MM.1S (cell line): ENCODE measurements at regions not wholly inside any gene's neighbourhood (a gene's known extent, or its start where the extent isn't known, plus 50 kb on each side); places are given as distances from the start of the nearest gene placed in this dataset.

ENCODE experiments used
- DNase-seq: peaks from one replicate; pipeline ENCODE4 v3.0.0-alpha.2; 2015
- H2AFZ ChIP-seq: fragments of 300-600 bp; sonication (generic); 2 replicates; pipeline ENCODE4 v1.6.0; 2016; ENCODE audit warnings: antibody characterized with exemption, low read length
- H3F3A ChIP-seq: fragments of 300-600 bp; sonication (generic); 2 replicates; pipeline ENCODE4 v1.6.1; 2016; ENCODE audit warnings: mild to moderate bottlenecking, antibody characterized with exemption, low read length, moderate library complexity, mixed read lengths; ENCODE audit not compliant: insufficient read depth
- H3K27ac ChIP-seq: fragments of 300-600 bp; sonication (generic); 2 replicates; pipeline ENCODE4 v1.5.1; 2016; ENCODE audit warnings: mild to moderate bottlenecking, low read length
- H3K27me3 ChIP-seq: fragments of 300-600 bp; sonication (generic); replicated peaks from 2 replicates; pipeline ENCODE4 v1.6.0; 2016; ENCODE audit warnings: low read length; ENCODE audit not compliant: insufficient read depth
- H3K36me3 ChIP-seq: fragments of 300-600 bp; sonication (generic); replicated peaks from 2 replicates; pipeline ENCODE4 v1.6.1; 2016; ENCODE audit warnings: mild to moderate bottlenecking, low read length, mixed read lengths; ENCODE audit not compliant: insufficient read depth
- H3K4me1 ChIP-seq: fragments of 300-600 bp; sonication (generic); 2 replicates; pipeline ENCODE4 v1.6.1; 2016; ENCODE audit warnings: low read length, mixed read lengths
- H3K4me2 ChIP-seq: fragments of 300-600 bp; sonication (generic); 2 replicates; pipeline ENCODE4 v1.6.0; 2016; ENCODE audit warnings: low read depth, low read length
- H3K4me3 ChIP-seq: fragments of 300-600 bp; sonication (generic); 2 replicates; pipeline ENCODE4 v1.5.1; 2016; ENCODE audit warnings: low read length, mixed read lengths
- H3K79me2 ChIP-seq: fragments of 300-600 bp; sonication (generic); 2 replicates; pipeline ENCODE4 v1.6.1; 2016; ENCODE audit warnings: mixed run types, low read length, mixed read lengths
- H3K9ac ChIP-seq: fragments of 300-600 bp; sonication (generic); 2 replicates; pipeline ENCODE4 v1.6.1; 2016; ENCODE audit warnings: low read length, mixed read lengths
- H3K9me2 ChIP-seq: fragments of 300-600 bp; sonication (generic); replicated peaks from 2 replicates; pipeline ENCODE4 v1.6.1; 2016; ENCODE audit warnings: mild to moderate bottlenecking, low read length, mixed read lengths; ENCODE audit not compliant: insufficient read depth
- H3K9me3 ChIP-seq: fragments of 300-600 bp; sonication (generic); replicated peaks from 2 replicates; pipeline ENCODE4 v1.6.1; 2016; ENCODE audit warnings: mild to moderate bottlenecking, low read length, mixed read lengths; ENCODE audit not compliant: insufficient read depth
- H4K20me1 ChIP-seq: fragments of 300-600 bp; sonication (generic); 2 replicates; pipeline ENCODE4 v1.6.1; 2016; ENCODE audit warnings: mild to moderate bottlenecking, low read length, moderate library complexity, mixed read lengths; ENCODE audit not compliant: insufficient read depth
- CTCF ChIP-seq: fragments of 300-600 bp; sonication (generic); IDR thresholded peaks from 2 replicates; pipeline ENCODE4 v1.5.1; 2016; ENCODE audit warnings: antibody characterized with exemption, low read length, mixed read lengths
- EZH2 ChIP-seq: fragments of 300-600 bp; sonication (generic); optimal IDR thresholded peaks from 2 replicates; pipeline ENCODE3; 2017; ENCODE audit warnings: low read depth, mild to moderate bottlenecking, antibody characterized with exemption, low read length, mixed read lengths
- EZH2phosphoT487 ChIP-seq: fragments of 300-600 bp; sonication (generic); IDR thresholded peaks from 2 replicates; pipeline ENCODE4 v1.6.1; 2018; ENCODE audit warnings: antibody characterized with exemption, low read length

- Histone ChIP-seq H3K27me3 (no peaks in the 10 kb centered on the region), H2AFZ (no peak overlapping the region), H3K27ac (no peak overlapping the region), H3K9ac (no peak overlapping the region), H4K20me1 (no peaks in the 10 kb centered on the region), H3K36me3 (no peaks in the 10 kb centered on the region; the same call in 1 of the 2 replicates), H3K4me1 (no peaks in the 10 kb centered on the region), H3K4me2 (no peak overlapping the region), H3F3A (no peaks in the 10 kb centered on the region), H3K79me2 (no peaks in the 10 kb centered on the region), H3K9me2 (no peaks in the 10 kb centered on the region), H3K4me3 (no peak overlapping the region), H3K9me3 (no peaks in the 10 kb centered on the region)
- no peak for DNase-seq
- TF ChIP-seq EZH2 (no peak), EZH2phosphoT487 (no peak)
Observed at GRCh38 chr6:47162793-47163192, 120.7 kb upstream of the ADGRF1 start.

DNA sequence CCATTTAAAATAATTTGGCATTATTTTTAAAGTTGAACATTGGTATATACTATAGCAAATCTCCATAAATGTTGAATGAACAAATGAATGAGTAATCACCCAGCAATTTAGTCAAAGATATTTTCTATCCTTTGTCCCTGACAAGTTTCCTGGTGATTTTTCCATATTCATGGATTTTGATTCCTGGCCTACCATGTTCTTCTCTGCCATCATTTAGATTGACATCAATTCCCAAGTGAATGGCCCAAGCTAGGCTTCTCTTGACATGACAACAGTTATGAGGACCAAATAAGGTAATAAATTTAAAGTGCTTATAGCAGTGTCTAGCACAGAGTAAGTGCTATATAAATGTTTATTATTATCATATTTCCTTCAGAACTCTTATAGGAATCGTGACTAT is 120.1 kb upstream of the ADGRF1 start:
- no peaks in the 10 kb centered on the region for H3K27me3 ChIP-seq
- H3K4me2 ChIP-seq, result no peak overlapping the region
- H3K4me3 ChIP-seq, result no peak overlapping the region
- no peak overlapping the region for H3K27ac ChIP-seq
- H4K20me1 ChIP-seq, result no peaks in the 10 kb centered on the region
- no peak for DNase-seq
- H3K9ac ChIP-seq, result no peak overlapping the region
- no peak for TF ChIP-seq EZH2phosphoT487
- no peak for TF ChIP-seq CTCF
- no peak for TF ChIP-seq EZH2
- H3K9me3 ChIP-seq, result no peaks in the 10 kb centered on the region
- H3K4me1 ChIP-seq, result no peaks in the 10 kb centered on the region
- no peaks in the 10 kb centered on the region for H3K9me2 ChIP-seq
- no peaks in the 10 kb centered on the region for H3F3A ChIP-seq
- H3K36me3 ChIP-seq, result no peaks in the 10 kb centered on the region; the same call in 1 of the 2 replicates
- H3K79me2 ChIP-seq, result no peaks in the 10 kb centered on the region
- H2AFZ ChIP-seq, result no peak overlapping the region

GRCh38 chr6:47161176-47161687 is 119.1 kb upstream of the ADGRF1 start:
- H3K9me3 ChIP-seq, result no peaks in the 10 kb centered on the region
- H3K4me1 ChIP-seq, result no peaks in the 10 kb centered on the region
- no peak overlapping the region for H3K27ac ChIP-seq
- no peak overlapping the region for H3K4me2 ChIP-seq
- no peaks in the 10 kb centered on the region; the same call in 1 of the 2 replicates for H3K36me3 ChIP-seq
- H2AFZ ChIP-seq, result no peak overlapping the region
- no peaks in the 10 kb centered on the region for H3K9me2 ChIP-seq
- H3K4me3 ChIP-seq, result no peak overlapping the region
- H3F3A ChIP-seq, result no peaks in the 10 kb centered on the region
- H3K79me2 ChIP-seq, result no peaks in the 10 kb centered on the region
- no peak for DNase-seq
- TF ChIP-seq EZH2, result no peak
- no peak for TF ChIP-seq EZH2phosphoT487
- no peaks in the 10 kb centered on the region for H4K20me1 ChIP-seq
- no peaks in the 10 kb centered on the region for H3K27me3 ChIP-seq
- no peak overlapping the region for H3K9ac ChIP-seq

DNA sequence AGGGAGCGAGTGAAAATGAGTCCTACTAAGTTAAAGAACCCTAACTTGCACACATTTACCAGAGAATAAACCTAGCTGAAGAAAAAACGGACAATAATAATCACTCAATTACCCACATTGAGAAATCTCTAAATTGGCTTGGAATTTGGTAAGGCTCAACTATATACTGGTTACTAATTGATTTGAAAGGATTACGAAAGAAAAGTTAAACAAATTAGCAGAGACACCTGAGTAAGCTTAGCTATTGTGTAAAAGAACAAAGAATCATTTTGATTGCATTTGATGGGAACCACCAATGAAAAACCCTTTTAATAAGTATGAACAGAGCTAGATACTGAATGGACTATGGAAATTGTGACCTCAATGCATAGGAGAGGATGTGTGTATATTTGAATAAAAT is 118.6 kb upstream of the ADGRF1 start:
- Histone ChIP-seq H3K4me1 (no peaks in the 10 kb centered on the region), H3K4me3 (no peak overlapping the region), H2AFZ (no peak overlapping the region), H3K9me2 (no peaks in the 10 kb centered on the region), H3K9me3 (no peaks in the 10 kb centered on the region), H3K27me3 (no peaks in the 10 kb centered on the region), H3K79me2 (no peaks in the 10 kb centered on the region), H3K36me3 (no peaks in the 10 kb centered on the region; the same call in 1 of the 2 replicates), H4K20me1 (no peaks in the 10 kb centered on the region), H3F3A (no peaks in the 10 kb centered on the region), H3K4me2 (no peak overlapping the region), H3K27ac (no peak overlapping the region), H3K9ac (no peak overlapping the region)
- no peak for DNase-seq
- TF ChIP-seq EZH2phosphoT487, result no peak
- no peak for TF ChIP-seq EZH2
- no peak for TF ChIP-seq CTCF
